H1 (cell line): ENCODE measurements at regions not wholly inside any gene's neighbourhood (a gene's known extent, or its start where the extent isn't known, plus 50 kb on each side); places are given as distances from the start of the nearest gene placed in this dataset.

Experiments used
- CTCF ChIP-seq, 3 experiments: IDR thresholded peaks; 1 replicate in 2 of 3; 2 replicates in 1 of 3; pipeline versions ENCODE4 v1.5.1 to v1.6.1; 2011; ENCODE audit warnings: low read length in 3 of 3, mild to moderate bottlenecking in 3 of 3, inconsistent platforms in 2 of 3, low read depth in 1 of 3, moderate library complexity in 1 of 3; ENCODE audit not compliant: insufficient read depth in 1 of 3; ENCODE audit errors: control extremely low read depth in 1 of 3
- E2F6 ChIP-seq: IDR thresholded peaks from 2 replicates; pipeline ENCODE4 v1.6.1; 2012; ENCODE audit warnings: inconsistent platforms
- GTF2F1 ChIP-seq: IDR thresholded peaks from 2 replicates; pipeline ENCODE4 v1.6.1; 2012; ENCODE audit warnings: low read depth, low read length, improper control_type of control experiment, borderline replicate concordance
- KDM5A ChIP-seq: fragments of 200-600 bp; IDR thresholded peaks from 2 replicates; pipeline ENCODE4 v1.7.1; 2012; ENCODE audit warnings: mild to moderate bottlenecking, low read length, inconsistent platforms, mixed read lengths
- MAFK ChIP-seq: IDR thresholded peaks from 2 replicates; pipeline ENCODE4 v1.6.1; 2012; ENCODE audit warnings: low read depth, mild to moderate bottlenecking, improper control_type of control experiment, low read length
- RAD21 ChIP-seq, 2 experiments: IDR thresholded peaks in 1 of 2; conservative IDR thresholded peaks in 1 of 2; 2 replicates each; pipeline ENCODE4 v1.6.1; 2011; ENCODE audit warnings: low read depth in 2 of 2, low read length in 2 of 2, improper control_type of control experiment in 1 of 2, inconsistent platforms in 1 of 2, mild to moderate bottlenecking in 1 of 2, moderate library complexity in 1 of 2
- RNF2 ChIP-seq: fragments of 200-900, 300-1000 bp; sonication (generic); IDR thresholded peaks from 2 replicates; pipeline ENCODE4 v1.7.1; 2016; ENCODE audit warnings: borderline replicate concordance, low read depth, mild to moderate bottlenecking, antibody characterized with exemption, low read length; ENCODE audit not compliant: poor library complexity, severe bottlenecking; ENCODE audit errors: missing control alignments
- SP2 ChIP-seq: IDR thresholded peaks from 2 replicates; pipeline ENCODE4 v1.6.1; 2012; ENCODE audit warnings: mild to moderate bottlenecking, low read length, inconsistent platforms
- USF2 ChIP-seq: IDR thresholded peaks from 2 replicates; pipeline ENCODE4 v1.6.1; 2011; ENCODE audit warnings: low read length, improper control_type of control experiment
- YY1 ChIP-seq: IDR thresholded peaks from 2 replicates; pipeline ENCODE4 v1.6.1; 2011; ENCODE audit warnings: low read depth, mild to moderate bottlenecking, low read length

- TF ChIP-seq KDM5A (no peak), SP2 (no peak), CTCF (IDR thresholded peaks at IDR 0.05; ENCODE audit: control extremely low read depth in 1 of 3, insufficient read depth in 1 of 3, low read depth in 1 of 3, low read length in 3 of 3) (no peak), USF2 (no peak), MAFK (no peak), RNF2 (no peak), YY1 (no peak), GTF2F1 (no peak), RAD21 (IDR thresholded peaks at IDR 0.05 in 1 of 2, conservative IDR thresholded peaks at IDR 0.05 in 1 of 2; ENCODE audit: low read depth in 2 of 2, low read length in 2 of 2) (no peak), E2F6 (no peak)
Observed at GRCh38 chr14:35988972-35989690, 163.0 kb downstream of the BRMS1L start.
